GM12892 (cell line): ENCODE measurements at regions not wholly inside any gene's neighbourhood (a gene's known extent, or its start where the extent isn't known, plus 50 kb on each side); places are given as distances from the start of the nearest gene placed in this dataset.

Experiments used
- POLR2A ChIP-seq: IDR thresholded peaks from 2 replicates; pipeline ENCODE4 v1.6.1; 2011; ENCODE audit warnings: low read depth, low read length, control low read depth
- TAF1 ChIP-seq: IDR thresholded peaks from 2 replicates; pipeline ENCODE4 v1.6.1; 2011; ENCODE audit warnings: low read depth, mild to moderate bottlenecking, control low read depth, low read length, borderline replicate concordance

- TF ChIP-seq POLR2A (no peak), TAF1 (no peak)
These were observed 386.9 kb upstream of the MAOA start for GRCh38 chrX:43269201-43269600.
